ENCODE measurements at regions not wholly inside any gene's neighbourhood (a gene's known extent, or its start where the extent isn't known, plus 50 kb on each side); places are given as distances from the start of the nearest gene placed in this dataset.

- intact Hi-C loops (cut with micrococcal nuclease; ENCODE audit: unreplicated experiment): no loop called here
- Mint-ChIP-seq H3K36me3 (ENCODE audit: insufficient read depth, unreplicated experiment) (peaks cover 21% of the 10 kb centered on the region), H3K9me3 (ENCODE audit: low read depth, unreplicated experiment) (no peaks in the 10 kb centered on the region), H3K27ac (ENCODE audit: unreplicated experiment) (no peak overlapping the region), H3K4me3 (ENCODE audit: low read depth, unreplicated experiment) (no peak overlapping the region), H3K27me3 (ENCODE audit: unreplicated experiment) (no peaks in the 10 kb centered on the region), H3K4me1 (ENCODE audit: low read depth, unreplicated experiment) (peaks cover 10% of the 10 kb centered on the region)
- BruUV-seq (replicated peaks): no TSS peak
- no peak for DNase-seq
- CTCF ChIA-PET: no interaction called here
- TF ChIP-seq, protein P1, sequence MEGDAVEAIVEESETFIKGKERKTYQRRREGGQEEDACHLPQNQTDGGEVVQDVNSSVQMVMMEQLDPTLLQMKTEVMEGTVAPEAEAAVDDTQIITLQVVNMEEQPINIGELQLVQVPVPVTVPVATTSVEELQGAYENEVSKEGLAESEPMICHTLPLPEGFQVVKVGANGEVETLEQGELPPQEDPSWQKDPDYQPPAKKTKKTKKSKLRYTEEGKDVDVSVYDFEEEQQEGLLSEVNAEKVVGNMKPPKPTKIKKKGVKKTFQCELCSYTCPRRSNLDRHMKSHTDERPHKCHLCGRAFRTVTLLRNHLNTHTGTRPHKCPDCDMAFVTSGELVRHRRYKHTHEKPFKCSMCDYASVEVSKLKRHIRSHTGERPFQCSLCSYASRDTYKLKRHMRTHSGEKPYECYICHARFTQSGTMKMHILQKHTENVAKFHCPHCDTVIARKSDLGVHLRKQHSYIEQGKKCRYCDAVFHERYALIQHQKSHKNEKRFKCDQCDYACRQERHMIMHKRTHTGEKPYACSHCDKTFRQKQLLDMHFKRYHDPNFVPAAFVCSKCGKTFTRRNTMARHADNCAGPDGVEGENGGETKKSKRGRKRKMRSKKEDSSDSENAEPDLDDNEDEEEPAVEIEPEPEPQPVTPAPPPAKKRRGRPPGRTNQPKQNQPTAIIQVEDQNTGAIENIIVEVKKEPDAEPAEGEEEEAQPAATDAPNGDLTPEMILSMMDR (IDR thresholded peaks at IDR 0.05; ENCODE audit: unreplicated experiment): no peak
Measured at GRCh38 chr9:110124439-110124838, 83.5 kb downstream of the C9orf152 start.

- intact Hi-C loops (cut with micrococcal nuclease; ENCODE audit: unreplicated experiment): no loop called here
- TF ChIP-seq, protein P1 (IDR thresholded peaks at IDR 0.05; ENCODE audit: unreplicated experiment): no peak
- peak overlapping the region; percentile 94 for H3K27ac Mint-ChIP-seq (ENCODE audit: unreplicated experiment)
- H3K27me3 Mint-ChIP-seq (ENCODE audit: unreplicated experiment): no peaks in the 10 kb centered on the region
- peak overlapping the region; percentile 76 for H3K4me3 Mint-ChIP-seq (ENCODE audit: low read depth, unreplicated experiment)
- DNase-seq: peak; percentile 83
- CTCF ChIA-PET: interaction anchor here (0.6 to 1.1 kb wide), 4 partner anchors 13 to 656 kb away, joined by 3 to 4 read pairs (median 3); no protein-coding TSS in a partner anchor
- H3K9me3 Mint-ChIP-seq (ENCODE audit: low read depth, unreplicated experiment): no peaks in the 10 kb centered on the region
- BruUV-seq (replicated peaks): no TSS peak
- peaks cover 10% of the 10 kb centered on the region for H3K4me1 Mint-ChIP-seq (ENCODE audit: low read depth, unreplicated experiment)
- H3K36me3 Mint-ChIP-seq (ENCODE audit: insufficient read depth, unreplicated experiment): peaks cover 21% of the 10 kb centered on the region
Measured at GRCh38 chr9:110125207-110125751, 82.7 kb downstream of the C9orf152 start.

DNA sequence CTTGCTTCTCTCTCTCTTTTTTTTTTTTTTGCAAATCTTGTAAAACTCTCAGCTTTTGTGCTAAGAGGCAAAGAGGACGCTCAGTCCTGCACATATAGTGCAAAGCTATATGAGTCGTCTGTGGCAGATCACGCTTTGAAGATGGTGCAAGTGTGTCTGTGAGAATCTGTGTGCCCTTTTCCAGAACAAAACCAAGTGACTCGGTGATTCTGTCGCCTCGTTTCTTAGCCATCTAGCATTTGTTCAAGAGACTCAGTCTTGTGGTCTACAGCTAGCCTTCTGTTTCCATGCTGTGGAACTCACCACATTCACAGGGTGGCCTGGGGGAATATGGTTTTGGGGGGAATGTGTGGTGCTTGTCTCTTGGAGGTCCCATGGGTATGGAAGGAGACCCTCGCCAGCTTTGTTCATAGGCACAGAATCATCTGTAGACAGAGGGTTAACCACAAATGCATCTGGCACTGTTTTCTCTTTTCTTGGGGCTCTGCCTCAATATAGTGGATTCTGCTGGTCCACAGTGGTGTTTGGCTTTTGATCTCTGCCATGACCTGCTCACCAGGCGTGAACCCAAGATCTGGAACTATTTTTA is 82.1 kb downstream of the C9orf152 start:
- TF ChIP-seq, protein P1 (IDR thresholded peaks at IDR 0.05; ENCODE audit: unreplicated experiment): no peak
- intact Hi-C loops (cut with micrococcal nuclease; ENCODE audit: unreplicated experiment): no loop called here
- H3K27me3 Mint-ChIP-seq (ENCODE audit: unreplicated experiment): no peaks in the 10 kb centered on the region
- H3K9me3 Mint-ChIP-seq (ENCODE audit: low read depth, unreplicated experiment): no peaks in the 10 kb centered on the region
- H3K36me3 Mint-ChIP-seq (ENCODE audit: insufficient read depth, unreplicated experiment): peaks cover 21% of the 10 kb centered on the region
- H3K4me1 Mint-ChIP-seq (ENCODE audit: low read depth, unreplicated experiment): peaks cover 10% of the 10 kb centered on the region
- CTCF ChIA-PET: interaction anchor here (0.7 to 1.1 kb wide), 4 partner anchors 18 to 656 kb away, joined by 3 to 5 read pairs (median 4); no protein-coding TSS in a partner anchor
- H3K4me3 Mint-ChIP-seq (ENCODE audit: low read depth, unreplicated experiment): peak overlapping the region; percentile 76
- no peak for DNase-seq
- peak overlapping the region; percentile 94 for H3K27ac Mint-ChIP-seq (ENCODE audit: unreplicated experiment)
- BruUV-seq (replicated peaks): no TSS peak

DNA sequence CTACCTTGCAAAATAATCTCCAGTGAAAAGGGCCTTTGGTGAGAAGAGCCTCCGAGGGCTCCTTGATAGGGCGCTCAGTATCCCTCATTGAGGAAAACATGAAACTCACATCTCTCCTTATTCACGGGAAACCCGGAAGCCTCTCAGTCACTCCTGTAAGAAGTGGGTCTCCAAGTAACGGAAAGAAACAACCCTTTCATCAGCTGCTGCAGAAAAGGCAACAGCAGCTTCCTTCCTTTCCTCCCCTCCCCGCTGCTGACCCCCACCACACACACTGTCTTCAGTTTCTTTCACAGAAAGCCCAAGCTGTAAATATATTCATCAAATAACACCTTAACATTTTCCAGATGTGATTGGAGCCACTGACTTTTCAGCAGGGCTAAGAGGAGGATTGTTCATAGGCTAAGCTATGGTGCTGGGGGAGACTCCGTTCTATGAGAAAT is 81.4 kb downstream of the C9orf152 start:
- CTCF ChIA-PET: interaction anchor here (0.7 kb wide), 1 partner anchor 223 kb away, joined by 5 read pairs; no protein-coding TSS in a partner anchor
- H3K4me3 Mint-ChIP-seq (ENCODE audit: low read depth, unreplicated experiment): peak overlapping the region; percentile 76

More for the DNA sequence above, 81.4 kb downstream of the C9orf152 start:
- Mint-ChIP-seq H3K36me3 (ENCODE audit: insufficient read depth, unreplicated experiment) (peaks cover 21% of the 10 kb centered on the region), H3K9me3 (ENCODE audit: low read depth, unreplicated experiment) (no peaks in the 10 kb centered on the region), H3K27ac (ENCODE audit: unreplicated experiment) (peak overlapping the region; percentile 94), H3K4me1 (ENCODE audit: low read depth, unreplicated experiment) (peaks cover 10% of the 10 kb centered on the region), H3K27me3 (ENCODE audit: unreplicated experiment) (no peaks in the 10 kb centered on the region)
- no peak for DNase-seq
- intact Hi-C loops (cut with micrococcal nuclease; ENCODE audit: unreplicated experiment): no loop called here
- TF ChIP-seq, protein P1 (IDR thresholded peaks at IDR 0.05; ENCODE audit: unreplicated experiment): no peak
- TSS peak; percentile 59 for BruUV-seq (replicated peaks)
